Heart left ventricle (tissue), 13 donors: ENCODE measurements at regions not wholly inside any gene's neighbourhood (a gene's known extent, or its start where the extent isn't known, plus 50 kb on each side); places are given as distances from the start of the nearest gene placed in this dataset.

Experiments used
- CTCF ChIP-seq, 12 donors: fragments of 200-600 bp; sonication (generic) in 4 of 12; IDR thresholded peaks; one replicate each; pipeline versions ENCODE4 v1.5.0 to v1.8.0; 2018 to 2022; ENCODE audit warnings: antibody characterized with exemption in 12 of 12, mild to moderate bottlenecking in 5 of 12
- POLR2A ChIP-seq, 2 donors: fragments of 450-650 bp; IDR thresholded peaks; one replicate each; pipeline ENCODE4 v1.6.1; 2017; ENCODE audit warnings: antibody characterized with exemption in 2 of 2, mild to moderate bottlenecking in 2 of 2, moderate library complexity in 2 of 2
- donor health status: ischemic (EF 13 %, LVEDD 7.1; RV severe dilation, severe dysfunction).
- donor health status: DM: no; HTN: yes; CAD: no.
- donor health status: DM: no; HTN: no; CAD: no.
- donor health status: ischemic (EF 25% LVEDD 6.9; RV normal size, moderate dysfunction).
- donor health status: ischemic (EF 25% LVEDD 5.7; RV mildly dilated, moderate dysfunction).
- donor health status: ischemic (EF 35%, LVEDD 5.7; RV mildly dilated, moderate dysfunction).
- donor health status: nonischemic (EF 11% LVEDD 7.7; RV severe dilation, severe dysfunction).
- donor health status: DM: yes; HTN: yes; CAD: no.
- donor health status: PGD.
- donor health status: ischemic (EF 29% LVEDD 5.4; RV normal size, mild dysfunction).
- donor health status: nonischemic (EF 23%, LVEDD 6.1; RV moderate dilation, normal function).

- TF ChIP-seq CTCF (IDR thresholded peaks at IDR 0.05) (no peak), POLR2A (IDR thresholded peaks at IDR 0.05) (no peak)
Observed at GRCh38 chr5:130963798-130964197, 201.3 kb downstream of the HINT1 start.
